ENCODE measurements at regions not wholly inside any gene's neighbourhood (a gene's known extent, or its start where the extent isn't known, plus 50 kb on each side); places are given as distances from the start of the nearest gene placed in this dataset.

DNA sequence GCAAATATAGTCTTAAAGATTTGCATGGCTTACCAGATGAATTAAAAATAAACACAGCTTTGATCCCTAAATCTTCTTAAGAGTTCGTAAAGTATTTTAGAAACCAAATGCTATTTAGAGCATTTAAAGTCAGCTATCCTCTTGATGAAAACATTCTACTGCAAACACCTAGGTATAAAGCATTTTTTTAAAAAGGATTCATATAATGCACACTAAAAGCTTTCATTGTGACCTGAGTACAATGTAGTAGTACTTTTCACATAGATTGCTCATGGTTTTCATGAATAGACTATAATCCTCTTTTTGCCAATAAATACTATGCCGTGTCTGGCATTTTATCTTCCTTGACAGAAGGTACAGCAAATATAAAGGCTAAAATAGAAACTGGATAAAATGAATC, 805.1 kb upstream of the INTU start:
- H3K4me1 ChIP-seq = no peaks in the 10 kb centered on the region
- peaks cover 0 to 22% (median 0%) of the 10 kb centered on the region in 3 donors for H3K9me3 ChIP-seq
- 64 to 76% methylated on average over 2 of the region's 2 CpGs for WGBS, 2 donors (ENCODE audit: low coverage in 1 of 2)
- no peak for ATAC-seq
- H3K4me3 ChIP-seq = no peak overlapping the region
- H3K36me3 ChIP-seq = no peaks in the 10 kb centered on the region
- TF ChIP-seq EP300 (IDR thresholded peaks at IDR 0.05) (no peak), POLR2AphosphoS5 (IDR thresholded peaks at IDR 0.05) (no peak), POLR2A (IDR thresholded peaks at IDR 0.05) (no peak)
- TF ChIP-seq, protein P1, sequence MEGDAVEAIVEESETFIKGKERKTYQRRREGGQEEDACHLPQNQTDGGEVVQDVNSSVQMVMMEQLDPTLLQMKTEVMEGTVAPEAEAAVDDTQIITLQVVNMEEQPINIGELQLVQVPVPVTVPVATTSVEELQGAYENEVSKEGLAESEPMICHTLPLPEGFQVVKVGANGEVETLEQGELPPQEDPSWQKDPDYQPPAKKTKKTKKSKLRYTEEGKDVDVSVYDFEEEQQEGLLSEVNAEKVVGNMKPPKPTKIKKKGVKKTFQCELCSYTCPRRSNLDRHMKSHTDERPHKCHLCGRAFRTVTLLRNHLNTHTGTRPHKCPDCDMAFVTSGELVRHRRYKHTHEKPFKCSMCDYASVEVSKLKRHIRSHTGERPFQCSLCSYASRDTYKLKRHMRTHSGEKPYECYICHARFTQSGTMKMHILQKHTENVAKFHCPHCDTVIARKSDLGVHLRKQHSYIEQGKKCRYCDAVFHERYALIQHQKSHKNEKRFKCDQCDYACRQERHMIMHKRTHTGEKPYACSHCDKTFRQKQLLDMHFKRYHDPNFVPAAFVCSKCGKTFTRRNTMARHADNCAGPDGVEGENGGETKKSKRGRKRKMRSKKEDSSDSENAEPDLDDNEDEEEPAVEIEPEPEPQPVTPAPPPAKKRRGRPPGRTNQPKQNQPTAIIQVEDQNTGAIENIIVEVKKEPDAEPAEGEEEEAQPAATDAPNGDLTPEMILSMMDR (IDR thresholded peaks at IDR 0.05) = no peak
- no peaks in the 10 kb centered on the region for H3K27me3 ChIP-seq
- H3K27ac ChIP-seq = no peak overlapping the region

DNA sequence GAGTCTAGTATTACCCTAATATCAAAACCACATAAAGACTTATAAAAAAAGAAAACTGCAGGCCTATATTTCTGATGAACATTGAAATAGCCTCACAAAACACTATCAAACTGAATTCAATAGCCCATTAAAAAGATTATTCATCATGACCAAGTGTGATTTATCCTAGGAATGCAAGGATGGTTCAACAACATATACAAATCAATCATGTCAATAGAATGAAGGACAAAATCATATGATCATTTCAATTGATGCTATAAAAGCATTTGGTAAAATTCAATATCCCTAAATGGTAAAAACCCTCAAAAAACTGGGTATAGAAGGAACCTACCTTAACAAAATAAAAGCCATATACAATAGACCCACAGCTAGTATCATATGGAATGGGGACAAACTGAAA, 797.9 kb upstream of the INTU start:
- TF ChIP-seq POLR2A (IDR thresholded peaks at IDR 0.05) (no peak), EP300 (IDR thresholded peaks at IDR 0.05) (no peak), POLR2AphosphoS5 (IDR thresholded peaks at IDR 0.05) (no peak)
- TF ChIP-seq, protein P1 (IDR thresholded peaks at IDR 0.05) = no peak
- Histone ChIP-seq H3K9me3 (peaks cover 0 to 45% (median 0%) of the 10 kb centered on the region in 3 donors), H3K4me1 (no peaks in the 10 kb centered on the region), H3K27ac (no peak overlapping the region), H3K36me3 (no peaks in the 10 kb centered on the region), H3K27me3 (no peaks in the 10 kb centered on the region), H3K4me3 (no peak overlapping the region)
- no peak for ATAC-seq

DNA sequence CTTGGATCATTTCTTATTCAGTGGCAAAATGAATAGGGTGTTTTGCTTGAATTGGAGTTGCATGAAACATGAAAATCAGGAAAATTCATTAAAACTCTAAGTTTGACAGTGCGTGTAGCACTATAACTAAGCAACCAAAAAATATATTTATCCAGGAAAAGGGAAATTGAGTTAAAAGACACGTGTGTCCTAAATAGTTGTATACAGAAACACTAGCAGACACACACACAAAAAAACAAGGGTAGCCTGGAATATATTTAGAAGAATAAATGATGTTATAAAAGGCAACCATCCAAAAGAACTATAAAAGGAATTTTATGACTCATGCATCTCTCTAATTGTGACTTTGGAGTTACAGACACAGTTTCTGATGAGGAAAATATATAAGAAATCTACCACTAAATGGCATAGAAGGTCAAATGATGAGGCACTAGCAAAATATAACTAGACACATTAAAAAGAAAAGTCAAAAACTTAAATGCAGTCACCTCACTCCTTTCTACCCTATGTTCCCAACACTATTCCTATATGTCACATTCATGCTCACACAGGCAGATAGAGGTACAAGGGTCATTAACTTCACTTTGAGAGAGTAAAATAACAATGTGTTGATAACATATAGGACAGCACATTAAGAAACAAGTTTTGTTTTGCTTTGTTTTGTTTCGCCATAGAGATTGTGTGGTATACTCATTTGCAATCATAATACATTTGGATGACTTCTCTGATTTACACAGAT, 793.6 kb upstream of the INTU start:
- no peaks in the 10 kb centered on the region for H3K36me3 ChIP-seq
- H3K4me3 ChIP-seq = no peak overlapping the region
- TF ChIP-seq POLR2A (IDR thresholded peaks at IDR 0.05) (no peak), EP300 (IDR thresholded peaks at IDR 0.05) (no peak), POLR2AphosphoS5 (IDR thresholded peaks at IDR 0.05) (no peak)
- TF ChIP-seq, protein P1 (IDR thresholded peaks at IDR 0.05) = no peak
- H3K4me1 ChIP-seq = no peaks in the 10 kb centered on the region
- no peaks in the 10 kb centered on the region for H3K27me3 ChIP-seq
- peaks cover 0 to 25% (median 0%) of the 10 kb centered on the region in 3 donors for H3K9me3 ChIP-seq
- 55 to 75% methylated on average over 3 of the region's 3 CpGs for WGBS, 2 donors (ENCODE audit: low coverage in 1 of 2)
- no peak overlapping the region for H3K27ac ChIP-seq
- ATAC-seq = no peak

DNA sequence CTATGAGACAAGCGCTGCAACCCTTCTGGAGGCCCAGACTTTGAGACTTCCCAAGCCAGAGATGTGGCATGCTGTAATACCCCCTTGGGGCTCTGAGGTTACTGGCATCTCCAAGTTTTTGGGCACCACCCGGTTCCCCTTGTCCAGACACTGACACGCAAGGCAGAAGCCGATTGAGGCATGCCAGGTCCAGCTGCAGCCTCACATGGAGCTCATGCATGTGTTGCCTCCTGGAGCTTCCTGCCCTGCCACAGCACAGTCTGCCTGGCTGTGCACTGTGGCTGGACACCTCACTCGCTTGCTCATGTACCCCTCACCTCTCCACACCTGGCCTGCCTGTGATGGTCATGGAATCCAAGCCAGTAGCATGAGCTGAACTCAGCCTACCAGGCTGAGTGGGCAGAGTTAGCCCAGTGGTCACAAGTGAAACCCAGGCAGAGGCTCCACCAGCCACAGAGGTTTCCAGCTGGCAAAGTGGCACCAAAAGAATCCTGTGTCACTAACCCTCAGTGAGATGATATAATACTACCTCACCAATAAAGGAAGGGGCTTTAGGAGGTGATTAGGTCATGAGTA, 789.2 kb upstream of the INTU start:
- Histone ChIP-seq H3K9me3 (peaks cover 0 to 10% (median 0%) of the 10 kb centered on the region in 3 donors), H3K4me3 (no peak overlapping the region), H3K4me1 (no peaks in the 10 kb centered on the region), H3K36me3 (no peaks in the 10 kb centered on the region), H3K27me3 (no peaks in the 10 kb centered on the region), H3K27ac (no peak overlapping the region)
- no peak for TF ChIP-seq POLR2AphosphoS5 (IDR thresholded peaks at IDR 0.05)
- no peak for TF ChIP-seq EP300 (IDR thresholded peaks at IDR 0.05)
- no peak for TF ChIP-seq POLR2A (IDR thresholded peaks at IDR 0.05)
- TF ChIP-seq, protein P1 (IDR thresholded peaks at IDR 0.05) = no peak
- no peak for ATAC-seq
- 100% methylated on average over 1 of the region's 5 CpGs; no CpG with 5 or more reads in 1 of the 2 donors for WGBS, 2 donors (ENCODE audit: low coverage in 1 of 2)

DNA sequence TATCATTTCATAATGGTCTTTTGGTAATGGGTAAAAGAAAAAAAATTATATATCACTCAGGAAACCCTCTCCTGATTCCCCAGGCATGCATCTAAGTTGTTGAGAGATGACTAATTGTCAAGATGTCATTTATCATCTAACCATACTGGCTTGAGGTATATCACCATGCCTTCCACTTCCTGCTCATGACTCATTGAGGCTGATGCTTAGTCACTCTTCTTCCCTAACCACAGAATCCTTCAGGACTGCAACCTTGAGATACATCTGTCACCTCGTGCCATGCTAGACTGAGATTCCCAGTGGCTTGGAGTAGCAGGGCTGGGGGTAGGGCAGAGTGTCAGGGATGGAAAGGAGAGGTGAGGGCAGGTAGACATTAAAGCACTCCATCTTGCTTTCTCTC, 782.5 kb upstream of the INTU start:
- TF ChIP-seq POLR2AphosphoS5 (IDR thresholded peaks at IDR 0.05) (no peak), EP300 (IDR thresholded peaks at IDR 0.05) (no peak), POLR2A (IDR thresholded peaks at IDR 0.05) (no peak)
- TF ChIP-seq, protein P1 (IDR thresholded peaks at IDR 0.05) = no peak
- ATAC-seq = no peak
- H3K27ac ChIP-seq = no peak overlapping the region
- H3K27me3 ChIP-seq = no peaks in the 10 kb centered on the region
- WGBS, 2 donors (ENCODE audit: low coverage in 1 of 2) = 43 to 67% methylated on average over 1 of the region's 1 CpG
- H3K4me1 ChIP-seq = no peaks in the 10 kb centered on the region
- H3K36me3 ChIP-seq = no peaks in the 10 kb centered on the region
- no peaks in the 10 kb centered on the region for H3K9me3 ChIP-seq
- H3K4me3 ChIP-seq = no peak overlapping the region
